AG04449 (cell line): ENCODE measurements at regions not wholly inside any gene's neighbourhood (a gene's known extent, or its start where the extent isn't known, plus 50 kb on each side); places are given as distances from the start of the nearest gene placed in this dataset.

Experiments
- CTCF ChIA-PET: fragments of 350-600 bp; formaldehyde crosslinking; extraction: SDS; loops from one replicate; lab custom pipeline; 2021; ENCODE audit warnings: antibody characterized with exemption; lab: Yijun Ruan, JAX
- POLR2A ChIA-PET: fragments of 400-600, 350-600 bp; formaldehyde crosslinking; extraction: SDS; loops from one replicate; lab custom pipeline; 2020; ENCODE audit warnings: antibody characterized with exemption, inconsistent platforms; lab: Yijun Ruan, JAX
- DNase-seq: peaks from one replicate; pipeline ENCODE4 v3.0.0-alpha.2; 2010; ENCODE audit warnings: low read depth, low spot score
- H3K4me3 ChIP-seq: 2 replicates; pipeline ENCODE4 v1.5.1; 2011; ENCODE audit warnings: low read depth, mild to moderate bottlenecking, control low read depth, low read length
- CTCF ChIP-seq: IDR thresholded peaks from one replicate; pipeline ENCODE4 v1.5.1; 2011; ENCODE audit warnings: mild to moderate bottlenecking, moderate library complexity, low read length, control low read depth, inconsistent platforms; ENCODE audit not compliant: insufficient read depth; ENCODE audit errors: missing control alignments

- H3K4me3 ChIP-seq = no peak overlapping the region
- CTCF ChIA-PET = no interaction called here
- TF ChIP-seq CTCF = no peak
- POLR2A ChIA-PET = no interaction called here
- DNase-seq = no peak
Observed at GRCh38 chr6:1146500-1146899, 165.4 kb upstream of the FOXQ1 start.

GRCh38 chr6:1145768-1146218 lies 166.1 kb upstream of the FOXQ1 start:
- no peak for TF ChIP-seq CTCF
- DNase-seq = no peak
- ChIA-PET CTCF (no interaction called here), POLR2A (no interaction called here)
- no peak overlapping the region for H3K4me3 ChIP-seq

GRCh38 chr6:1144842-1145767 lies 166.8 kb upstream of the FOXQ1 start:
- peak; percentile 50 for DNase-seq

GRCh38 chr6:1143655-1144054 lies 168.2 kb upstream of the FOXQ1 start:
- ChIA-PET CTCF (interaction anchor here (1.2 kb wide), 1 partner anchor 10 kb away, joined by 6 read pairs; no protein-coding TSS in a partner anchor), POLR2A (no interaction called here)
- DNase-seq = no peak
- H3K4me3 ChIP-seq = no peak overlapping the region
- TF ChIP-seq CTCF = no peak

More at GRCh38 chr6:1144842-1145767, 166.8 kb upstream of the FOXQ1 start:
- CTCF ChIA-PET = no interaction called here
- POLR2A ChIA-PET = no interaction called here
- TF ChIP-seq CTCF = no peak
- no peak overlapping the region for H3K4me3 ChIP-seq

GRCh38 chr6:1139155-1139890 lies 172.6 kb upstream of the FOXQ1 start:
- DNase-seq = no peak
- ChIA-PET POLR2A (no interaction called here), CTCF (no interaction called here)
- no peak for TF ChIP-seq CTCF
- no peak overlapping the region for H3K4me3 ChIP-seq

- no peak for DNase-seq
- no peak for TF ChIP-seq CTCF
- no peak overlapping the region for H3K4me3 ChIP-seq
- ChIA-PET POLR2A (no interaction called here), CTCF (no interaction called here)
Observed at GRCh38 chr6:1137849-1138248, 174.0 kb upstream of the FOXQ1 start.
